Naive B cell (primary cell): ENCODE measurements at regions not wholly inside any gene's neighbourhood (a gene's known extent, or its start where the extent isn't known, plus 50 kb on each side); places are given as distances from the start of the nearest gene placed in this dataset.

Experiments
- ATAC-seq, 2 donors: fragments of 150-1000 bp; cut with Tn5 transposase; 2 replicates each; pipeline ENCODE4 v1.10.0; 2021; ENCODE audit warnings: low read depth in 2 of 2, mild to moderate bottlenecking in 2 of 2, moderate library complexity in 2 of 2
- DNase-seq: peaks from one replicate; pipeline ENCODE4 v3.0.0; 2022
- H3K27ac Mint-ChIP-seq, 6 donors: one replicate each; pipeline ENCODE4 v1.8.0; 2020 to 2022; ENCODE audit warnings: mild to moderate bottlenecking in 6 of 6, mixed read lengths in 6 of 6, moderate library complexity in 5 of 6, inconsistent platforms in 2 of 6
- H3K27me3 Mint-ChIP-seq, 3 donors: one replicate each; pipeline ENCODE4 v1.8.0; 2021 to 2022; ENCODE audit warnings: mixed read lengths in 3 of 3, mild to moderate bottlenecking in 1 of 3
- H3K36me3 Mint-ChIP-seq, 2 donors: one replicate each; pipeline ENCODE4 v1.8.0; 2020 to 2022; ENCODE audit warnings: mixed read lengths in 2 of 2, inconsistent platforms in 1 of 2, mild to moderate bottlenecking in 1 of 2
- H3K4me1 Mint-ChIP-seq, 3 donors: one replicate each; pipeline ENCODE4 v1.8.0; 2020 to 2022; ENCODE audit warnings: mixed read lengths in 3 of 3, inconsistent platforms in 1 of 3, mild to moderate bottlenecking in 1 of 3, moderate library complexity in 1 of 3
- H3K4me3 Mint-ChIP-seq, 8 donors: one replicate each; pipeline ENCODE4 v1.8.0; 2020 to 2022; ENCODE audit warnings: mild to moderate bottlenecking in 8 of 8, mixed read lengths in 8 of 8, moderate library complexity in 8 of 8, inconsistent platforms in 2 of 8
- H3K9me3 Mint-ChIP-seq, 7 donors: one replicate each; pipeline ENCODE4 v1.8.0; 2020 to 2022; ENCODE audit warnings: mixed read lengths in 7 of 7, mild to moderate bottlenecking in 5 of 7, inconsistent platforms in 2 of 7, moderate library complexity in 1 of 7

GRCh38 chr1:187310038-187310631, 481.4 kb downstream of the PLA2G4A start:
- no peaks in the 10 kb centered on the region for H3K4me1 Mint-ChIP-seq

DNA sequence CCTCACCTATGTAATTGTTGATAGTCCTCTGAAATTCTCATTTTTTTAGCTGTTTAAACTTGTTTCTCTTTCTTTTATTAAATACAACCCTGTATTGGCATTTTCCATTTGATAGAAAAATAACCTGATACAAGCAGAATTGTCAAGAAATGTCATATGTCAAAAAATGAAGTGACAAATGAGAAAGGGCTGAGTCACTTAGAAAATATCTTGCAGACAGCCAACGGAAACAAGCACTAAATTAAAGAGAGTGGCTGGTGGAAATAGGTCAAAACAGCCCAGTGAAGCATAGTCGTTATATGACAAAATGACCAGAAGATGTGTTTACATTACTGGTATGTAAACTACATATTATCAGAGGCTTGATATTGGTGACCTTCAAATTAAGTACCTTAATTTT, 484.4 kb downstream of the PLA2G4A start:
- peaks cover 0 to 4% (median 0%) of the 10 kb centered on the region in 7 donors for H3K9me3 Mint-ChIP-seq

More at GRCh38 chr1:187310038-187310631, 481.4 kb downstream of the PLA2G4A start:
- Mint-ChIP-seq H3K9me3 (peaks cover 0 to 3% (median 0%) of the 10 kb centered on the region in 7 donors), H3K27ac (no peak overlapping the region), H3K27me3 (no peaks in the 10 kb centered on the region), H3K4me3 (no peak overlapping the region), H3K36me3 (no peaks in the 10 kb centered on the region)
- DNase-seq = no peak
- ATAC-seq = no peak

GRCh38 chr1:187326557-187326956, 497.8 kb downstream of the PLA2G4A start:
- Mint-ChIP-seq H3K4me1 (no peaks in the 10 kb centered on the region), H3K4me3 (no peak overlapping the region), H3K27me3 (no peaks in the 10 kb centered on the region), H3K36me3 (no peaks in the 10 kb centered on the region), H3K27ac (no peak overlapping the region), H3K9me3 (peaks cover 0 to 5% (median 0%) of the 10 kb centered on the region in 7 donors)
- DNase-seq = no peak
- ATAC-seq = no peak

More for the DNA sequence above, 484.4 kb downstream of the PLA2G4A start:
- H3K27me3 Mint-ChIP-seq = no peaks in the 10 kb centered on the region
- no peak overlapping the region for H3K4me3 Mint-ChIP-seq
- no peak for ATAC-seq
- no peak overlapping the region for H3K27ac Mint-ChIP-seq
- no peaks in the 10 kb centered on the region for H3K4me1 Mint-ChIP-seq
- no peak for DNase-seq
- no peaks in the 10 kb centered on the region for H3K36me3 Mint-ChIP-seq

DNA sequence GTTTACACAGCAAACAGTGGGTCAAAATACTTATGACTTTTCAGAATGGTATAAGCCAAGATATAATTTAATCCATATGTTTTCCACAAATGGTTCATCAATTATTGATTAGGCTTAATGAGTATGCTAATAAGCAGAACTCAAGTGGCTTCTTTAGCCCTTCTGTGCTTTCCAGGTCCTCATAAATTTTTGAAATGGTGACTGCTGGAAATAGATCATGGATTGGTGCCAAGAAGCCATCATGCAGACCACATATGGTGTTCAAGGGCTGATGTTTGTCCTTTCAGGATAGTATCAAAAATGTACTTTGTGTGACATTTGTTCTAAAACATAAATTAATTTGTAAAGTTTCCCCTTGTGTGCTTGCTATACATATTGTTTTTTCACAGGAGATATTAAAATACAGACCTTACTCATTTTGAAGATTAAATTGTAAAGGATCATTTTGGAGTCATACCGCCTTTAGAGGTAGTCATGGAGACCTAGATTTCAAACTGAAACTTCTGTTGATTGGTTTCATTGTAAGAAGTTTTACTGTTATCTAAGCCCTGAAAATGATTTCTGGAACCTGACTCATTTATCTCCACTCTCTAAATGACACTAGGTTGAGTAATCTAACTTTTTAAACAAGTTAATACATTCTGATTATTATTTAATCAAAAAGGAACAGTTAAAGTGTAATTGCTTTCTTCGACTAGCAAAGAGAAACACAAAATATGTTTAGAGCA, 507.9 kb downstream of the PLA2G4A start:
- no peaks in the 10 kb centered on the region for H3K4me1 Mint-ChIP-seq
- no peak overlapping the region for H3K27ac Mint-ChIP-seq
- ATAC-seq (no peak), DNase-seq (no peak)
- no peaks in the 10 kb centered on the region for H3K36me3 Mint-ChIP-seq
- H3K27me3 Mint-ChIP-seq = no peaks in the 10 kb centered on the region
- no peak overlapping the region for H3K4me3 Mint-ChIP-seq
- peaks cover 0 to 9% (median 3%) of the 10 kb centered on the region in 7 donors for H3K9me3 Mint-ChIP-seq

GRCh38 chr1:187338762-187339412, 510.1 kb downstream of the PLA2G4A start:
- DNase-seq (no peak), ATAC-seq (no peak)
- Mint-ChIP-seq H3K9me3 (peaks cover 0 to 7% (median 0%) of the 10 kb centered on the region in 7 donors), H3K4me1 (no peaks in the 10 kb centered on the region), H3K4me3 (no peak overlapping the region), H3K36me3 (no peaks in the 10 kb centered on the region), H3K27me3 (no peaks in the 10 kb centered on the region), H3K27ac (no peak overlapping the region)

GRCh38 chr1:187342495-187342894, 513.7 kb downstream of the PLA2G4A start:
- H3K27ac Mint-ChIP-seq = no peak overlapping the region
- ATAC-seq = no peak
- no peaks in the 10 kb centered on the region for H3K4me1 Mint-ChIP-seq
- no peak overlapping the region for H3K4me3 Mint-ChIP-seq
- H3K27me3 Mint-ChIP-seq = no peaks in the 10 kb centered on the region
- no peak for DNase-seq
- H3K36me3 Mint-ChIP-seq = no peaks in the 10 kb centered on the region
- peaks cover 0 to 7% (median 0%) of the 10 kb centered on the region in 7 donors for H3K9me3 Mint-ChIP-seq

DNA sequence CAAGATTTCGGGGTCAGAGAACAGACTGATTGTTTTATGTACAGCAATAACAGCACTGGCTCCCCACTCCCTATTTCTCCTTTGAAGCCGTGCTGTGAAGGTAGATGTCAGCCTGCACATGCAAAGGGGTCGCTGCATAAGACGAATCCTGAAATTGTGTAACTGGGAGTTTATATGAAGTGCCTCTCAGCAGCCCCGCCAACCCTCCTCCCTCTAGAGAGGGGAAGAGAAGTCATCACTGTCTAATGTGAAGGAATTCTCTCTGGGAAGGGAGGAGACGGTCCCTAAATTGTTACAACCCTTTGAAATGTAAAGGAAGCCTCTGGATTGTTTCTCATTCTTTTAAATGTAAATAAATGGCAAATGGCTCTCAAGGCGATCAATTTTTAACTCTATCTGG, 545.3 kb downstream of the PLA2G4A start:
- Mint-ChIP-seq H3K27me3 (no peaks in the 10 kb centered on the region), H3K4me3 (no peak overlapping the region), H3K9me3 (peaks cover 0 to 10% (median 3%) of the 10 kb centered on the region in 7 donors), H3K4me1 (no peaks in the 10 kb centered on the region), H3K27ac (peak overlapping the region in 1 of 6 donors; percentile 47), H3K36me3 (no peaks in the 10 kb centered on the region)
- DNase-seq (no peak), ATAC-seq (no peak)

DNA sequence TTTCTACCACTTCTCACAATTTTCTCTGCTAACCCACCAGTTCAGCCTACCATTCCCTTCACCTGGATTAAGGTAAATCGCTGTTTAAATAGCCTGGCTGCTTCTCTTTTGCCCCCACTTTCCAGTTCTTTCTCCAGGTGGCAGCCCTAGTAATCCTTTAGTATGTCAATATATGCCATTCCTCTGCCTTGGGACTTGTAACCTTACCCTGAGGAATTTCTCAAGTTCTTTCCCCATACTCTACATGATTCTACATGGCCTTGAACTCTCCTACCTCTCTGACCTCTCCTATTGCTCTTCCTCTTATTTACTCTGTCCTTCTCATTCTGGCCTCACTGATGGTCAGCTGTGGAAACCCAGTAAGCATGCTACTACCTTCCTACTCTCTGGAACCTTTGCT, 546.0 kb downstream of the PLA2G4A start:
- no peak for DNase-seq
- Mint-ChIP-seq H3K27ac (no peak overlapping the region), H3K36me3 (no peaks in the 10 kb centered on the region), H3K4me1 (no peaks in the 10 kb centered on the region), H3K9me3 (peaks cover 0 to 10% (median 3%) of the 10 kb centered on the region in 7 donors), H3K27me3 (no peaks in the 10 kb centered on the region), H3K4me3 (no peak overlapping the region)
- no peak for ATAC-seq

- H3K4me1 Mint-ChIP-seq = no peaks in the 10 kb centered on the region
- no peaks in the 10 kb centered on the region for H3K36me3 Mint-ChIP-seq
- no peak for ATAC-seq
- H3K4me3 Mint-ChIP-seq = no peak overlapping the region
- DNase-seq = no peak
- no peaks in the 10 kb centered on the region for H3K27me3 Mint-ChIP-seq
- no peak overlapping the region for H3K27ac Mint-ChIP-seq
- H3K9me3 Mint-ChIP-seq = peaks cover 0 to 2% (median 0%) of the 10 kb centered on the region in 7 donors
These were observed 554.6 kb downstream of the PLA2G4A start for GRCh38 chr1:187383366-187383765.

- DNase-seq (no peak), ATAC-seq (no peak)
- Mint-ChIP-seq H3K4me1 (no peaks in the 10 kb centered on the region), H3K36me3 (no peaks in the 10 kb centered on the region), H3K9me3 (peaks cover 0 to 2% (median 0%) of the 10 kb centered on the region in 7 donors), H3K27ac (no peak overlapping the region), H3K27me3 (no peaks in the 10 kb centered on the region), H3K4me3 (no peak overlapping the region)
These were observed 555.8 kb downstream of the PLA2G4A start for GRCh38 chr1:187384504-187384903.

DNA sequence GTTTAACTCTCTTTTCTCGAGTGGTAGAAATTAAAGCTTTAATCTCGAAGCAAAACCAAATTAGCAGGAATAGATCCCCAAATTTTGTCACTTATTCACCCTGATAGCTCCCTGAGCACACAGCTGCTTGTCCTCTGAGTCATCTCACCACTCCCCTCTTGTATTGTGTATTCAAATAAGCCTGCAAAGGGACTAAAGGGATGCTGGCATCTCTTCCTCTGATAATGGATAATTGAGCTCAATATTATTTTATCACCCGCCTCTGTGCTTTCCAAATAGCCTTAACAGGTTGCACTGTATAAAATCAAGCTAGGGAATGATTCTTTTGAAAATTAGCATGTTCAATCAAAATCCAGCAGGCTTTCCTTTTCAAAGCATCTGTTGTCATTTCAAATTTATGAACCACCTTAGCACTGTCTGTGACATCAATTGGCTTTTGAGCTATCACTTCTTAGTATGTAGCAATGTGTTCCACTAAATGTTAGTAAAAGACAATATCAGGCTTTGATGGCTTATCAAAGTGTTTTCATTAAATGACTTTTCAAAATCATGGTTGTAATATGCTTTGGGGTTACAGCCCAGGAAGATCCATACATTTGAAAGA, 561.6 kb downstream of the PLA2G4A start:
- no peak for DNase-seq
- H3K4me3 Mint-ChIP-seq = no peak overlapping the region

GRCh38 chr1:187396226-187396625, 567.5 kb downstream of the PLA2G4A start:
- no peak for ATAC-seq

More for the DNA sequence above, 561.6 kb downstream of the PLA2G4A start:
- no peaks in the 10 kb centered on the region for H3K27me3 Mint-ChIP-seq
- ATAC-seq = no peak
- no peaks in the 10 kb centered on the region for H3K4me1 Mint-ChIP-seq
- peaks cover 0 to 3% (median 0%) of the 10 kb centered on the region in 7 donors for H3K9me3 Mint-ChIP-seq
- H3K36me3 Mint-ChIP-seq = no peaks in the 10 kb centered on the region
- peak overlapping the region in 1 of 6 donors; percentile 87 for H3K27ac Mint-ChIP-seq

DNA sequence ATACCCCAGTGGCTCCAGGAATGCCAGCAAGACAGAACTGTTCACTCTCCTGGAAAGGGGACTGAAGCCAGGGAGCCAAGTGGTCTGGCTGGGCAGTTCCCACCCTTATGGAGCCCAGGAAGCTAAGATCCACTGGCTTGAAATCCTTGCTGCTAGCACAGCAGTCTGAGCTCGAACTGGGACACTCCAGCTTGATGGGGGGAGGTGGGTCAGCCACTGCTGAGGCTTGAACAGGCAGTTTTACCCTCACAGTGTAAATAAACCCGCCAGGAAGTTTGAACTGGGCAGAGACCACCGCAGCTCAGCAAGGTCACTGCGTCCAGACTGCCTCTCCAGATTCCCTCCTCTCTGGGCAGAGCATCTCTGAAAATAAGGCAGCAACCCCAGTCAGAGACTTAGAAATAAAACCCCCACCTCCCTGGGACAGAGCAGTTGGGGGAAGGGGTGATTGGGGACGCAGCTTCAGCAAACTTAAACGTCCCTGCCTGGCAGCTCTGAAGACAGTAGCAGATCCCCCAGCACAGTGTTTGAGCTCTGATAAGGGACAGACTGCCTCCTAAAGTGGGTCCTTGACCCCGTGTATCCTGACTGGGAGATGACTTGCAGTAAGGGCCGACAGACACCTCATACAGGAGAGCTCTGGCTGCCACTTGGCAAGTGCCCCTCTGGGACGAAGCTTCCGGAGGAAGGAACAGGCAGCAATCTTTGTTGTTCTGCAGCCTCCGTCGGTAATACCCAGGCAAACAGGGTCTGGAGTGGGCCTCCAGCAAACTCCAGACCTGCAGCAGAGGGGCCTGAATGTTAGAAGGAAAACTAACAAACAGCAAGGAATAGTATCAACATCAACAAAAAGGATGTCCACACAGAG, 568.4 kb downstream of the PLA2G4A start:
- H3K9me3 Mint-ChIP-seq = peaks cover 0 to 10% (median 2%) of the 10 kb centered on the region in 7 donors
- H3K36me3 Mint-ChIP-seq = no peaks in the 10 kb centered on the region
- no peaks in the 10 kb centered on the region for H3K4me1 Mint-ChIP-seq
- no peak overlapping the region for H3K27ac Mint-ChIP-seq
- no peaks in the 10 kb centered on the region for H3K27me3 Mint-ChIP-seq
- no peak for DNase-seq
- H3K4me3 Mint-ChIP-seq = no peak overlapping the region
- ATAC-seq = no peak

More at GRCh38 chr1:187396226-187396625, 567.5 kb downstream of the PLA2G4A start:
- no peak for DNase-seq
- H3K9me3 Mint-ChIP-seq = peaks cover 0 to 10% (median 2%) of the 10 kb centered on the region in 7 donors
- H3K27ac Mint-ChIP-seq = no peak overlapping the region
- H3K27me3 Mint-ChIP-seq = no peaks in the 10 kb centered on the region
- H3K4me3 Mint-ChIP-seq = no peak overlapping the region
- no peaks in the 10 kb centered on the region for H3K36me3 Mint-ChIP-seq
- no peaks in the 10 kb centered on the region for H3K4me1 Mint-ChIP-seq
